IMR-90 (cell line): ENCODE measurements at regions not wholly inside any gene's neighbourhood (a gene's known extent, or its start where the extent isn't known, plus 50 kb on each side); places are given as distances from the start of the nearest gene placed in this dataset.

ENCODE experiments used
- ATAC-seq: fragments of 200-7000 bp; cut with Tn5 transposase; 2 replicates; pipeline ENCODE4 v1.9.1; 2020; ENCODE audit warnings: low read depth, mild to moderate bottlenecking, moderate library complexity
- BruUV-seq: library from RNA; stranded (reverse); fragments of 400-500 nt; replicated peaks from 2 replicates; lab custom pipeline; 2021; lab: Mats Ljungman, UMichigan
- CTCF ChIA-PET: fragments of 300-600 bp; formaldehyde crosslinking; extraction: SDS; loops from one replicate; lab custom pipeline; 2021; ENCODE audit warnings: antibody characterized with exemption; lab: Yijun Ruan, JAX
- POLR2A ChIA-PET: fragments of 300-600 bp; sonication (Branson Sonifier 250); formaldehyde crosslinking; loops from one replicate; lab custom pipeline; 2022; ENCODE audit warnings: antibody characterized with exemption; ENCODE audit not compliant: unreplicated experiment; lab: Charles Lee
- DNase-seq: peaks from one replicate; pipeline ENCODE4 v3.0.0; 2013
- H2AFZ ChIP-seq: replicated peaks from 2 replicates; pipeline ENCODE3; 2013; ENCODE audit warnings: low read length, mild to moderate bottlenecking; ENCODE audit not compliant: poor library complexity
- H2AK5ac ChIP-seq: 2 replicates; pipeline ENCODE4 v1.6.1; 2013; ENCODE audit warnings: low read depth, low read length, inconsistent platforms
- H2AK9ac ChIP-seq: replicated peaks from 2 replicates; pipeline ENCODE3; 2013; ENCODE audit warnings: mild to moderate bottlenecking, low read depth, low read length, moderate library complexity; ENCODE audit not compliant: poor library complexity
- H2BK120ac ChIP-seq: 2 replicates; pipeline ENCODE4 v1.6.1; 2013; ENCODE audit warnings: low read depth, low read length, inconsistent platforms
- H2BK15ac ChIP-seq: 3 replicates; pipeline ENCODE4 v1.6.1; 2013; ENCODE audit warnings: low read depth, low read length, inconsistent platforms
- H2BK20ac ChIP-seq: 2 replicates; pipeline ENCODE4 v1.6.1; 2013; ENCODE audit warnings: low read depth, mild to moderate bottlenecking, inconsistent platforms, low read length, moderate library complexity
- H2BK5ac ChIP-seq: 2 replicates; pipeline ENCODE4 v1.6.1; 2013; ENCODE audit warnings: mild to moderate bottlenecking, low read depth, low read length, inconsistent platforms; ENCODE audit not compliant: poor library complexity, severe bottlenecking
- H3K14ac ChIP-seq: replicated peaks from 2 replicates; pipeline ENCODE4 v1.6.1; 2013; ENCODE audit warnings: low read depth, low read length, inconsistent platforms
- H3K18ac ChIP-seq: 2 replicates; pipeline ENCODE4 v1.6.1; 2013; ENCODE audit warnings: low read depth, low read length, control low read depth
- H3K23ac ChIP-seq: 2 replicates; pipeline ENCODE4 v1.6.1; 2013; ENCODE audit warnings: low read depth, low read length, inconsistent platforms
- H3K27ac ChIP-seq: 2 replicates; pipeline ENCODE4 v1.5.1; 2013; ENCODE audit warnings: mild to moderate bottlenecking, control low read depth, low read length; ENCODE audit not compliant: insufficient read depth
- H3K27me3 ChIP-seq: 2 replicates; pipeline ENCODE4 v1.6.1; 2013; ENCODE audit warnings: low read length; ENCODE audit not compliant: control insufficient read depth, insufficient read depth
- H3K36me3 ChIP-seq: 2 replicates; pipeline ENCODE4 v1.6.1; 2013; ENCODE audit warnings: low read length, mixed read lengths; ENCODE audit not compliant: control insufficient read depth, insufficient read depth
- H3K4ac ChIP-seq: 2 replicates; pipeline ENCODE4 v1.6.1; 2013; ENCODE audit warnings: low read depth, low read length, inconsistent platforms
- H3K4me1 ChIP-seq: 2 replicates; pipeline ENCODE4 v1.6.1; 2013; ENCODE audit warnings: low read length, mixed read lengths; ENCODE audit not compliant: control insufficient read depth, insufficient read depth
- H3K4me2 ChIP-seq: 2 replicates; pipeline ENCODE4 v1.6.1; 2013; ENCODE audit warnings: low read depth, mild to moderate bottlenecking, control low read depth, low read length, moderate library complexity
- H3K4me3 ChIP-seq: 2 replicates; pipeline ENCODE4 v1.5.1; 2013; ENCODE audit warnings: low read depth, mild to moderate bottlenecking, control low read depth, low read length, moderate library complexity; ENCODE audit not compliant: insufficient read depth
- H3K56ac ChIP-seq: 2 replicates; pipeline ENCODE4 v1.6.1; 2013; ENCODE audit warnings: low read length, inconsistent platforms; ENCODE audit not compliant: insufficient read depth; ENCODE audit errors: extremely low read depth
- H3K79me1 ChIP-seq, 2 experiments: 2 replicates each; pipeline ENCODE4 v1.6.1; 2013; ENCODE audit warnings: low read length in 2 of 2, inconsistent platforms in 1 of 2, low read depth in 1 of 2
- H3K9ac ChIP-seq: 2 replicates; pipeline ENCODE4 v1.6.1; 2013; ENCODE audit warnings: low read depth, low read length, control low read depth
- H3K9me1 ChIP-seq: 2 replicates; pipeline ENCODE4 v1.6.1; 2013; ENCODE audit warnings: low read length, inconsistent platforms; ENCODE audit not compliant: insufficient read depth
- H3K9me3 ChIP-seq: 2 replicates; pipeline ENCODE4 v1.6.1; 2013; ENCODE audit warnings: low read length; ENCODE audit not compliant: control insufficient read depth, insufficient read depth
- H4K20me1 ChIP-seq: 2 replicates; pipeline ENCODE4 v1.6.1; 2013; ENCODE audit warnings: low read length, inconsistent platforms; ENCODE audit not compliant: insufficient read depth
- H4K5ac ChIP-seq: 2 replicates; pipeline ENCODE4 v1.6.1; 2013; ENCODE audit warnings: mild to moderate bottlenecking, low read depth, low read length, control low read depth
- H4K8ac ChIP-seq, 2 experiments: 2 replicates each; pipeline ENCODE4 v1.6.1; 2013; ENCODE audit warnings: low read depth in 2 of 2, low read length in 2 of 2, control low read depth in 1 of 2, inconsistent platforms in 1 of 2
- H4K91ac ChIP-seq: 2 replicates; pipeline ENCODE4 v1.6.1; 2013; ENCODE audit warnings: low read depth, low read length, inconsistent platforms; ENCODE audit not compliant: insufficient read depth
- BHLHE40 ChIP-seq: fragments of 150-350 bp; IDR thresholded peaks from 2 replicates; pipeline ENCODE4 v1.6.1; 2016; ENCODE audit warnings: mild to moderate bottlenecking, low read depth, low read length
- CEBPB ChIP-seq: IDR thresholded peaks from 2 replicates; pipeline ENCODE4 v1.6.1; 2012; ENCODE audit warnings: low read depth, low read length, improper control_type of control experiment
- CHD1 ChIP-seq: IDR thresholded peaks from 2 replicates; pipeline ENCODE4 v1.6.1; 2012; ENCODE audit warnings: low read depth, low read length, improper control_type of control experiment
- ELK1 ChIP-seq: fragments of 150-350 bp; IDR thresholded peaks from 2 replicates; pipeline ENCODE4 v1.6.1; 2016; ENCODE audit warnings: low read depth, mild to moderate bottlenecking, low read length, moderate library complexity, borderline replicate concordance
- FOS ChIP-seq: fragments of 150-350 bp; IDR thresholded peaks from 2 replicates; pipeline ENCODE4 v1.6.1; 2016; ENCODE audit warnings: low read depth, low read length
- MAFK ChIP-seq: IDR thresholded peaks from 2 replicates; pipeline ENCODE4 v1.6.1; 2012; ENCODE audit warnings: low read depth, low read length, improper control_type of control experiment
- MAZ ChIP-seq: IDR thresholded peaks from 2 replicates; pipeline ENCODE4 v1.6.1; 2012; ENCODE audit warnings: low read depth, mild to moderate bottlenecking, low read length, improper control_type of control experiment, moderate library complexity, borderline replicate concordance
- MXI1 ChIP-seq: IDR thresholded peaks from 2 replicates; pipeline ENCODE4 v1.6.1; 2012; ENCODE audit warnings: low read depth, mild to moderate bottlenecking, low read length, moderate library complexity, borderline replicate concordance
- NFE2L2 ChIP-seq: fragments of 150-350 bp; IDR thresholded peaks from 2 replicates; pipeline ENCODE4 v1.6.1; 2016; ENCODE audit warnings: low read depth, mild to moderate bottlenecking, low read length
- POLR2A ChIP-seq: IDR thresholded peaks from 2 replicates; pipeline ENCODE4 v1.6.1; 2012; ENCODE audit warnings: mild to moderate bottlenecking, low read depth, low read length
- RAD21 ChIP-seq: IDR thresholded peaks from 2 replicates; pipeline ENCODE4 v1.6.1; 2012; ENCODE audit warnings: low read length, improper control_type of control experiment
- RCOR1 ChIP-seq: IDR thresholded peaks from 2 replicates; pipeline ENCODE4 v1.6.1; 2012; ENCODE audit warnings: mild to moderate bottlenecking, low read length, improper control_type of control experiment; ENCODE audit not compliant: insufficient replicate concordance
- RFX5 ChIP-seq: IDR thresholded peaks from 2 replicates; pipeline ENCODE4 v1.8.0; 2012; ENCODE audit warnings: low read depth, mild to moderate bottlenecking, low read length, moderate library complexity
- SMC3 ChIP-seq: fragments of 150-350 bp; IDR thresholded peaks from 2 replicates; pipeline ENCODE4 v1.6.1; 2016; ENCODE audit warnings: low read depth, mild to moderate bottlenecking, antibody characterized with exemption, low read length, moderate library complexity
- WGBS, 2 experiments: methylation state at CpG; one replicate each; pipeline versions ENCODE4 v1.1.5 to v1.1.7; 2013; ENCODE audit warnings: missing lambda C conversion rate in 2 of 2; ENCODE audit not compliant: insufficient read length in 1 of 2; ENCODE audit errors: extremely low coverage in 2 of 2; 5-methylcytosine and 5-hydroxymethylcytosine counted together
- dilution Hi-C: fragments of 300-500 bp; cut with HindIII; formaldehyde crosslinking; loops from one replicate; pipeline ENCODE4 v1.14.3; 2018; ENCODE audit warnings: low sequenced_read_pairs; ENCODE audit not compliant: unreplicated experiment
- in situ Hi-C: fragments of 300-500 bp; cut with MboI; formaldehyde crosslinking; loops from 3 replicates; pipeline ENCODE4 v1.14.3; 2019; ENCODE audit warnings: low sequenced_read_pairs, inconsistent platforms, mixed read lengths
- intact Hi-C: fragments of 100-400 bp; cut with micrococcal nuclease; formaldehyde crosslinking; loops from 2 replicates; pipeline ENCODE4 v1.10.0; 2022
- TF ChIP-seq, protein P1 (sequence below): fragments of 150-350 bp; IDR thresholded peaks from 2 replicates; pipeline ENCODE4 v1.6.1; 2017; ENCODE audit warnings: mild to moderate bottlenecking, antibody characterized with exemption, low read length, low read depth
- TF ChIP-seq, protein P2 (sequence below): conservative IDR thresholded peaks from 2 replicates; pipeline ENCODE4 v1.5.1; 2012; ENCODE audit warnings: mild to moderate bottlenecking, low read depth, low read length, improper control_type of control experiment

GRCh38 chr10:128610113-128610512, 483.9 kb upstream of the MKI67 start:
- CTCF ChIA-PET: no interaction called here
- WGBS, 2 experiments: no CpG with 5 or more reads among the region's 4 CpGs
- in situ Hi-C loops: no loop called here

More at GRCh38 chr10:128610113-128610512, 483.9 kb upstream of the MKI67 start:
- no peak overlapping the region for H3K27ac ChIP-seq
- intact Hi-C loops: no loop called here
- no peak overlapping the region for H3K4me2 ChIP-seq
- H3K23ac ChIP-seq: no peak overlapping the region
- dilution Hi-C loops: no loop called here
- no peak overlapping the region for H2BK20ac ChIP-seq
- no peak overlapping the region for H2BK120ac ChIP-seq
- H3K4ac ChIP-seq: no peak overlapping the region
- no peak for DNase-seq
- no peak overlapping the region for H2BK5ac ChIP-seq
- no peak overlapping the region for H3K14ac ChIP-seq
- no peak overlapping the region for H2AFZ ChIP-seq
- H3K4me3 ChIP-seq: no peak overlapping the region
- H4K20me1 ChIP-seq: no peaks in the 10 kb centered on the region
- no peaks in the 10 kb centered on the region for H3K79me1 ChIP-seq
- no peak overlapping the region for H2AK5ac ChIP-seq
- no peak for ATAC-seq
- H2AK9ac ChIP-seq: no peak overlapping the region
- no peak overlapping the region for H4K8ac ChIP-seq
- H3K9me3 ChIP-seq: peaks cover 44% of the 10 kb centered on the region
- H3K36me3 ChIP-seq: no peaks in the 10 kb centered on the region
- no peak overlapping the region for H4K91ac ChIP-seq
- no peaks in the 10 kb centered on the region for H3K9me1 ChIP-seq
- H3K4me1 ChIP-seq: no peaks in the 10 kb centered on the region
- TF ChIP-seq SMC3 (no peak), ELK1 (no peak), RFX5 (no peak), BHLHE40 (no peak), MAZ (no peak), NFE2L2 (no peak), MXI1 (no peak), MAFK (no peak), RCOR1 (no peak), CHD1 (no peak), FOS (no peak), CEBPB (no peak), RAD21 (no peak), POLR2A (no peak)
- TF ChIP-seq, protein P1, sequence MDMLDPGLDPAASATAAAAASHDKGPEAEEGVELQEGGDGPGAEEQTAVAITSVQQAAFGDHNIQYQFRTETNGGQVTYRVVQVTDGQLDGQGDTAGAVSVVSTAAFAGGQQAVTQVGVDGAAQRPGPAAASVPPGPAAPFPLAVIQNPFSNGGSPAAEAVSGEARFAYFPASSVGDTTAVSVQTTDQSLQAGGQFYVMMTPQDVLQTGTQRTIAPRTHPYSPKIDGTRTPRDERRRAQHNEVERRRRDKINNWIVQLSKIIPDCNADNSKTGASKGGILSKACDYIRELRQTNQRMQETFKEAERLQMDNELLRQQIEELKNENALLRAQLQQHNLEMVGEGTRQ: no peak
- TF ChIP-seq, protein P2, sequence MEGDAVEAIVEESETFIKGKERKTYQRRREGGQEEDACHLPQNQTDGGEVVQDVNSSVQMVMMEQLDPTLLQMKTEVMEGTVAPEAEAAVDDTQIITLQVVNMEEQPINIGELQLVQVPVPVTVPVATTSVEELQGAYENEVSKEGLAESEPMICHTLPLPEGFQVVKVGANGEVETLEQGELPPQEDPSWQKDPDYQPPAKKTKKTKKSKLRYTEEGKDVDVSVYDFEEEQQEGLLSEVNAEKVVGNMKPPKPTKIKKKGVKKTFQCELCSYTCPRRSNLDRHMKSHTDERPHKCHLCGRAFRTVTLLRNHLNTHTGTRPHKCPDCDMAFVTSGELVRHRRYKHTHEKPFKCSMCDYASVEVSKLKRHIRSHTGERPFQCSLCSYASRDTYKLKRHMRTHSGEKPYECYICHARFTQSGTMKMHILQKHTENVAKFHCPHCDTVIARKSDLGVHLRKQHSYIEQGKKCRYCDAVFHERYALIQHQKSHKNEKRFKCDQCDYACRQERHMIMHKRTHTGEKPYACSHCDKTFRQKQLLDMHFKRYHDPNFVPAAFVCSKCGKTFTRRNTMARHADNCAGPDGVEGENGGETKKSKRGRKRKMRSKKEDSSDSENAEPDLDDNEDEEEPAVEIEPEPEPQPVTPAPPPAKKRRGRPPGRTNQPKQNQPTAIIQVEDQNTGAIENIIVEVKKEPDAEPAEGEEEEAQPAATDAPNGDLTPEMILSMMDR: no peak
- POLR2A ChIA-PET: no interaction called here
- H3K27me3 ChIP-seq: no peaks in the 10 kb centered on the region
- H3K9ac ChIP-seq: no peak overlapping the region
- no peak overlapping the region for H3K18ac ChIP-seq
- BruUV-seq: no TSS peak
- no peak overlapping the region for H3K56ac ChIP-seq
- no peak overlapping the region for H2BK15ac ChIP-seq
- H4K5ac ChIP-seq: no peak overlapping the region
